ENCODE measurements at regions not wholly inside any gene's neighbourhood (a gene's known extent, or its start where the extent isn't known, plus 50 kb on each side); places are given as distances from the start of the nearest gene placed in this dataset.
"Not testable (repeated sequence)": the region's sequence is repeated elsewhere in the genome, so short reads cannot be mapped to it uniquely, and the experiment has no call there.

GRCh38 chr4:132351606-132352005 is 797.5 kb upstream of the PCDH10 start:
- not testable (repeated sequence) for DNase-seq (ENCODE audit: low read depth in 2 of 2)

- no peak for DNase-seq (ENCODE audit: low read depth in 2 of 2)
Measured at GRCh38 chr4:132382243-132382642, 766.9 kb upstream of the PCDH10 start.

GRCh38 chr4:132383571-132384199 is 765.4 kb upstream of the PCDH10 start:
- DNase-seq (ENCODE audit: low read depth in 2 of 2), result no peak

- DNase-seq (ENCODE audit: low read depth in 2 of 2), result no peak
Measured at GRCh38 chr4:132384709-132385108, 764.4 kb upstream of the PCDH10 start.

GRCh38 chr4:132386130-132386529 is 763.0 kb upstream of the PCDH10 start:
- no peak for DNase-seq (ENCODE audit: low read depth in 2 of 2)

GRCh38 chr4:132387060-132387459 is 762.0 kb upstream of the PCDH10 start:
- DNase-seq (ENCODE audit: low read depth in 2 of 2), result no peak

GRCh38 chr4:132395561-132395960 is 753.5 kb upstream of the PCDH10 start:
- no peak for DNase-seq (ENCODE audit: low read depth in 2 of 2)

GRCh38 chr4:132396636-132397035 is 752.5 kb upstream of the PCDH10 start:
- no peak for DNase-seq (ENCODE audit: low read depth in 2 of 2)

- no peak for DNase-seq (ENCODE audit: low read depth in 2 of 2)
Measured at GRCh38 chr4:132417220-132417619, 731.9 kb upstream of the PCDH10 start.

- no peak for DNase-seq (ENCODE audit: low read depth in 2 of 2)
Measured at GRCh38 chr4:132427125-132427524, 722.0 kb upstream of the PCDH10 start.

- no peak for DNase-seq (ENCODE audit: low read depth in 2 of 2)
Measured at GRCh38 chr4:132437117-132437516, 712.0 kb upstream of the PCDH10 start.

- DNase-seq (ENCODE audit: low read depth in 2 of 2), result no peak
Measured at GRCh38 chr4:132445386-132445785, 703.7 kb upstream of the PCDH10 start.

GRCh38 chr4:132457987-132458386 is 691.1 kb upstream of the PCDH10 start:
- not testable (repeated sequence) for DNase-seq (ENCODE audit: low read depth in 2 of 2)

GRCh38 chr4:132479543-132479942 is 669.6 kb upstream of the PCDH10 start:
- no peak for DNase-seq (ENCODE audit: low read depth in 2 of 2)

- no peak for DNase-seq (ENCODE audit: low read depth in 2 of 2)
Measured at GRCh38 chr4:132488555-132488954, 660.5 kb upstream of the PCDH10 start.

GRCh38 chr4:132493476-132493875 is 655.6 kb upstream of the PCDH10 start:
- no peak for DNase-seq (ENCODE audit: low read depth in 2 of 2)

- DNase-seq (ENCODE audit: low read depth in 2 of 2), result not testable (repeated sequence)
Measured at GRCh38 chr4:132495267-132495812, 653.8 kb upstream of the PCDH10 start.

- DNase-seq (ENCODE audit: low read depth in 2 of 2), result no peak
Measured at GRCh38 chr4:132498215-132498614, 650.9 kb upstream of the PCDH10 start.

- DNase-seq (ENCODE audit: low read depth in 2 of 2), result no peak
Measured at GRCh38 chr4:132502096-132502552, 647.0 kb upstream of the PCDH10 start.

GRCh38 chr4:132504438-132504837 is 644.7 kb upstream of the PCDH10 start:
- DNase-seq (ENCODE audit: low read depth in 2 of 2), result no peak

- DNase-seq (ENCODE audit: low read depth in 2 of 2), result no peak
Measured at GRCh38 chr4:132506568-132506967, 642.5 kb upstream of the PCDH10 start.

- DNase-seq (ENCODE audit: low read depth in 2 of 2), result no peak
Measured at GRCh38 chr4:132513491-132513890, 635.6 kb upstream of the PCDH10 start.

- no peak for DNase-seq (ENCODE audit: low read depth in 2 of 2)
Measured at GRCh38 chr4:132526652-132527051, 622.4 kb upstream of the PCDH10 start.

GRCh38 chr4:132527817-132528216 is 621.3 kb upstream of the PCDH10 start:
- DNase-seq (ENCODE audit: low read depth in 2 of 2), result no peak

Measured in lung microvascular endothelial cell (primary cell).